ENCODE measurements at regions not wholly inside any gene's neighbourhood (a gene's known extent, or its start where the extent isn't known, plus 50 kb on each side); places are given as distances from the start of the nearest gene placed in this dataset.
A peak's percentile ranks its signal among the peaks of the same experiment; 100 is the strongest.

GRCh38 chr11:62026739-62027370 is 59.4 kb upstream of the FTH1 start:
- H3K36me3 ChIP-seq: no peaks in the 10 kb centered on the region
- H3K9me3 ChIP-seq: peaks cover 0 to under 1% of the 10 kb centered on the region in 2 donors
- no peaks in the 10 kb centered on the region for H3K27me3 ChIP-seq
- peaks cover 0 to 14% of the 10 kb centered on the region in 2 donors for H3K4me1 ChIP-seq
- TF ChIP-seq CTCF (IDR thresholded peaks at IDR 0.05): no peak
- peak overlapping the region; percentile 67 to 87 for H3K27ac ChIP-seq
- H3K4me3 ChIP-seq: no peak overlapping the region
- no peak for DNase-seq (ENCODE audit: low spot score)

GRCh38 chr11:62025487-62026105 is 58.2 kb upstream of the FTH1 start:
- Histone ChIP-seq H3K27ac (peak overlapping the region; percentile 67 to 87), H3K4me1 (peaks cover 0 to 14% of the 10 kb centered on the region in 2 donors), H3K27me3 (no peaks in the 10 kb centered on the region), H3K4me3 (peak overlapping the region in 1 of 2 donors; percentile 10), H3K9me3 (peaks cover 4 to 12% of the 10 kb centered on the region in 2 donors), H3K36me3 (no peaks in the 10 kb centered on the region)
- no peak for TF ChIP-seq CTCF (IDR thresholded peaks at IDR 0.05)
- peak; percentile 94 for DNase-seq (ENCODE audit: low spot score)

- Histone ChIP-seq H3K4me1 (peaks cover 0 to 14% of the 10 kb centered on the region in 2 donors), H3K4me3 (no peak overlapping the region), H3K9me3 (peaks cover 4 to 12% of the 10 kb centered on the region in 2 donors), H3K27ac (peak overlapping the region; percentile 67 to 87), H3K27me3 (no peaks in the 10 kb centered on the region), H3K36me3 (no peaks in the 10 kb centered on the region)
- no peak for DNase-seq (ENCODE audit: low spot score)
- TF ChIP-seq CTCF (IDR thresholded peaks at IDR 0.05): no peak
Measured at GRCh38 chr11:62024936-62025486, 57.6 kb upstream of the FTH1 start.

- DNase-seq (ENCODE audit: low spot score): no peak
- no peak overlapping the region for H3K27ac ChIP-seq
- H3K4me1 ChIP-seq: peaks cover 0 to 14% of the 10 kb centered on the region in 2 donors
- no peak for TF ChIP-seq CTCF (IDR thresholded peaks at IDR 0.05)
- no peak overlapping the region for H3K4me3 ChIP-seq
- no peaks in the 10 kb centered on the region for H3K27me3 ChIP-seq
- H3K36me3 ChIP-seq: no peaks in the 10 kb centered on the region
- peaks cover 4 to 12% of the 10 kb centered on the region in 2 donors for H3K9me3 ChIP-seq
Measured at GRCh38 chr11:62022211-62022610, 54.8 kb upstream of the FTH1 start.

GRCh38 chr11:62020661-62021060 is 53.2 kb upstream of the FTH1 start:
- Histone ChIP-seq H3K4me1 (peaks cover 0 to 10% of the 10 kb centered on the region in 2 donors), H3K9me3 (peaks cover 4 to 12% of the 10 kb centered on the region in 2 donors), H3K27ac (no peak overlapping the region), H3K4me3 (no peak overlapping the region), H3K36me3 (no peaks in the 10 kb centered on the region), H3K27me3 (no peaks in the 10 kb centered on the region)
- DNase-seq (ENCODE audit: low spot score): no peak
- no peak for TF ChIP-seq CTCF (IDR thresholded peaks at IDR 0.05)

Measured in right atrium auricular region (tissue), 2 donors.